H1 (cell line): ENCODE measurements at regions not wholly inside any gene's neighbourhood (a gene's known extent, or its start where the extent isn't known, plus 50 kb on each side); places are given as distances from the start of the nearest gene placed in this dataset.

Experiments used
- CTCF ChIA-PET: fragments of 300-600 bp; sonication (Branson Sonifier 250); formaldehyde crosslinking; loops from one replicate; lab custom pipeline; 2021; ENCODE audit not compliant: partially characterized antibody; lab: Charles Lee
- POLR2A ChIA-PET: fragments of 300-600 bp; sonication (Branson Sonifier 250); formaldehyde crosslinking; loops from one replicate; lab custom pipeline; 2021; ENCODE audit warnings: inconsistent platforms; ENCODE audit not compliant: partially characterized antibody; lab: Charles Lee
- DNase-seq, 2 experiments: peaks; one replicate each; pipeline versions ENCODE4 v3.0.0 to v3.0.0-alpha.2; 2010 to 2022; ENCODE audit warnings: low spot score in 2 of 2, low read depth in 1 of 2, mixed read lengths in 1 of 2
- FAIRE-seq: peaks from 2 replicates; lab custom pipeline; 2011; peaks lifted over from hg19 to GRCh38; lab: Jason Lieb, UNC
- H2AFZ ChIP-seq: 2 replicates; pipeline ENCODE4 v1.8.1; 2012; ENCODE audit warnings: low read length, inconsistent platforms
- H2AK5ac ChIP-seq: 2 replicates; pipeline ENCODE4 v1.6.1; 2013; ENCODE audit warnings: low read depth, low read length
- H2BK120ac ChIP-seq: replicated peaks from 2 replicates; pipeline ENCODE3; 2013; ENCODE audit warnings: low read depth, low read length, inconsistent platforms
- H2BK12ac ChIP-seq: 2 replicates; pipeline ENCODE4 v1.6.1; 2013; ENCODE audit warnings: low read depth, low read length
- H2BK15ac ChIP-seq: 2 replicates; pipeline ENCODE4 v1.6.1; 2013; ENCODE audit warnings: low read length
- H2BK20ac ChIP-seq: 2 replicates; pipeline ENCODE4 v1.6.1; 2013; ENCODE audit warnings: low read length
- H2BK5ac ChIP-seq: 2 replicates; pipeline ENCODE4 v1.6.1; 2013; ENCODE audit warnings: low read depth, low read length
- H3K14ac ChIP-seq: 2 replicates; pipeline ENCODE4 v1.6.1; 2013; ENCODE audit warnings: inconsistent platforms; ENCODE audit not compliant: insufficient read length
- H3K18ac ChIP-seq: 2 replicates; pipeline ENCODE4 v1.6.1; 2013; ENCODE audit warnings: low read length; ENCODE audit errors: extremely low read depth
- H3K23ac ChIP-seq: 2 replicates; pipeline ENCODE4 v1.6.1; 2013; ENCODE audit warnings: inconsistent platforms; ENCODE audit not compliant: insufficient read length
- H3K23me2 ChIP-seq: 2 replicates; pipeline ENCODE4 v1.6.1; 2013; ENCODE audit warnings: low read depth, low read length
- H3K27ac ChIP-seq: 2 replicates; pipeline ENCODE4 v1.6.1; 2011; ENCODE audit warnings: low read depth, low read length, inconsistent platforms
- H3K27me3 ChIP-seq, 4 experiments: replicated peaks in 1 of 4; 1 replicate in 1 of 4; 2 replicates in 3 of 4; pipeline versions ENCODE4 v1.6.1 to v1.8.1; 2011 to 2013; ENCODE audit warnings: low read length in 3 of 4, mild to moderate bottlenecking in 3 of 4, inconsistent platforms in 2 of 4, mixed read lengths in 2 of 4, moderate library complexity in 1 of 4; ENCODE audit not compliant: control insufficient read depth in 3 of 4, insufficient read depth in 3 of 4; ENCODE audit errors: extremely low read depth in 1 of 4
- H3K36me3 ChIP-seq, 4 experiments: 2 replicates each; pipeline versions ENCODE4 v1.6.1 to v1.8.1; 2011 to 2013; ENCODE audit warnings: mild to moderate bottlenecking in 4 of 4, low read length in 3 of 4, moderate library complexity in 2 of 4, control low read depth in 1 of 4, inconsistent platforms in 1 of 4; ENCODE audit not compliant: insufficient read depth in 4 of 4, control insufficient read depth in 2 of 4
- H3K4ac ChIP-seq: replicated peaks from 2 replicates; pipeline ENCODE3; 2013; ENCODE audit warnings: low read length, low read depth, mixed read lengths, inconsistent platforms; ENCODE audit not compliant: insufficient read length
- H3K4me1 ChIP-seq, 4 experiments: replicated peaks in 1 of 4; 1 replicate in 1 of 4; 2 replicates in 3 of 4; pipeline versions ENCODE4 v1.6.1 to v1.8.1; 2011 to 2013; ENCODE audit warnings: low read length in 3 of 4, inconsistent platforms in 2 of 4, mixed read lengths in 1 of 4; ENCODE audit not compliant: insufficient read depth in 4 of 4, control insufficient read depth in 3 of 4
- H3K4me2 ChIP-seq, 2 experiments: 2 replicates each; pipeline versions ENCODE4 v1.6.1 to v1.8.1; 2011 to 2013; ENCODE audit warnings: low read depth in 2 of 2, low read length in 2 of 2, control low read depth in 1 of 2, inconsistent platforms in 1 of 2, mild to moderate bottlenecking in 1 of 2; ENCODE audit not compliant: insufficient read depth in 1 of 2
- H3K4me3 ChIP-seq, 4 experiments: fragments of 200-600, 300-600 bp in 1 of 4; sonication (generic), shearing (Covaris generic), sonication (Bioruptor Twin) in 1 of 4; 2 replicates each; pipeline versions ENCODE4 v1.5.1 to v1.8.1; 2011 to 2016; ENCODE audit warnings: low read length in 4 of 4, low read depth in 3 of 4, control low read depth in 2 of 4, inconsistent platforms in 2 of 4, mild to moderate bottlenecking in 2 of 4, mixed read lengths in 1 of 4, moderate library complexity in 1 of 4; ENCODE audit not compliant: insufficient read depth in 2 of 4; ENCODE audit errors: extremely low read depth in 1 of 4
- H3K56ac ChIP-seq: replicated peaks from 2 replicates; pipeline ENCODE3; 2013; ENCODE audit warnings: low read depth, mild to moderate bottlenecking, mixed read lengths, low read length, inconsistent platforms; ENCODE audit not compliant: insufficient read length
- H3K79me1 ChIP-seq: 2 replicates; pipeline ENCODE4 v1.6.1; 2013; ENCODE audit warnings: low read depth, low read length, control low read depth
- H3K79me2 ChIP-seq, 2 experiments: 2 replicates each; pipeline versions ENCODE4 v1.6.1 to v1.8.1; 2012 to 2013; ENCODE audit warnings: low read length in 2 of 2, mild to moderate bottlenecking in 2 of 2, inconsistent platforms in 1 of 2; ENCODE audit not compliant: insufficient read depth in 2 of 2, control insufficient read depth in 1 of 2
- H3K9ac ChIP-seq, 4 experiments: replicated peaks in 1 of 4; 1 replicate in 1 of 4; 2 replicates in 3 of 4; pipeline versions ENCODE4 v1.6.1 to v1.8.1; 2011 to 2013; ENCODE audit warnings: low read depth in 3 of 4, low read length in 3 of 4, control low read depth in 2 of 4, mild to moderate bottlenecking in 2 of 4, moderate library complexity in 2 of 4, inconsistent platforms in 1 of 4; ENCODE audit errors: extremely low read depth in 1 of 4
- H3K9me3 ChIP-seq, 2 experiments: 2 replicates each; pipeline versions ENCODE4 v1.6.1 to v1.8.1; 2012 to 2013; ENCODE audit warnings: mild to moderate bottlenecking in 2 of 2, moderate library complexity in 2 of 2, control low read depth in 1 of 2, inconsistent platforms in 1 of 2, low read depth in 1 of 2, low read length in 1 of 2, mixed read lengths in 1 of 2; ENCODE audit not compliant: insufficient read depth in 2 of 2
- H4K20me1 ChIP-seq, 2 experiments: replicated peaks in 1 of 2; 2 replicates each; pipeline versions ENCODE3 to v1.8.1; 2011 to 2013; ENCODE audit warnings: inconsistent platforms in 2 of 2, low read length in 2 of 2, mild to moderate bottlenecking in 1 of 2; ENCODE audit not compliant: insufficient read depth in 2 of 2, control insufficient read depth in 1 of 2
- H4K5ac ChIP-seq: 2 replicates; pipeline ENCODE4 v1.6.1; 2013; ENCODE audit warnings: low read length, low read depth, mixed read lengths, inconsistent platforms; ENCODE audit not compliant: insufficient read length
- H4K8ac ChIP-seq: 2 replicates; pipeline ENCODE4 v1.8.0; 2013; ENCODE audit warnings: mild to moderate bottlenecking, moderate library complexity, low read length, inconsistent platforms; ENCODE audit not compliant: insufficient read depth; ENCODE audit errors: extremely low read depth
- H4K91ac ChIP-seq: replicated peaks from 2 replicates; pipeline ENCODE3; 2013; ENCODE audit warnings: low read length, mixed read lengths, inconsistent platforms; ENCODE audit not compliant: insufficient read length
- ASH2L ChIP-seq: fragments of 200-600, 300-600 bp; sonication (generic); IDR thresholded peaks from one replicate; pipeline ENCODE4 v1.7.1; 2017; ENCODE audit warnings: low read length
- BACH1 ChIP-seq: IDR thresholded peaks from 2 replicates; pipeline ENCODE4 v1.6.1; 2012; ENCODE audit warnings: low read length, improper control_type of control experiment
- CHD1 ChIP-seq: IDR thresholded peaks from 2 replicates; pipeline ENCODE4 v1.6.1; 2012; ENCODE audit warnings: low read depth, low read length, improper control_type of control experiment
- CTBP2 ChIP-seq: IDR thresholded peaks from 2 replicates; pipeline ENCODE4 v1.7.0; 2011; ENCODE audit warnings: borderline replicate concordance, mild to moderate bottlenecking, moderate library complexity, mixed read lengths, low read length; ENCODE audit not compliant: insufficient read depth, insufficient read length
- EGR1 ChIP-seq: IDR thresholded peaks from 2 replicates; pipeline ENCODE4 v1.6.1; 2011; ENCODE audit warnings: low read depth, low read length, borderline replicate concordance
- FOSL1 ChIP-seq: IDR thresholded peaks from 2 replicates; pipeline ENCODE4 v1.6.1; 2011; ENCODE audit warnings: mild to moderate bottlenecking, low read depth, low read length, moderate library complexity; ENCODE audit not compliant: insufficient read depth
- GABPA ChIP-seq: IDR thresholded peaks from 2 replicates; pipeline ENCODE4 v1.6.1; 2011; ENCODE audit warnings: mild to moderate bottlenecking, low read length, moderate library complexity, borderline replicate concordance; ENCODE audit not compliant: insufficient read depth
- KDM4A ChIP-seq: IDR thresholded peaks from one replicate; pipeline ENCODE4 v1.7.1; 2012; ENCODE audit warnings: low read depth, mild to moderate bottlenecking, moderate library complexity, low read length, inconsistent platforms; ENCODE audit not compliant: severe bottlenecking
- KDM5A ChIP-seq: fragments of 200-600 bp; IDR thresholded peaks from 2 replicates; pipeline ENCODE4 v1.7.1; 2012; ENCODE audit warnings: mild to moderate bottlenecking, low read length, inconsistent platforms, mixed read lengths
- POLR2A ChIP-seq, 2 experiments: IDR thresholded peaks; 1 replicate in 1 of 2; 2 replicates in 1 of 2; pipeline ENCODE4 v1.6.1; 2011; ENCODE audit warnings: low read depth in 2 of 2, low read length in 2 of 2, mild to moderate bottlenecking in 2 of 2; ENCODE audit errors: control extremely low read depth in 1 of 2
- SAP30 ChIP-seq: fragments of 300-600 bp; sonication (generic); IDR thresholded peaks from 2 replicates; pipeline ENCODE4 v1.7.1; 2012; ENCODE audit warnings: low read length, moderate library complexity, mild to moderate bottlenecking, inconsistent platforms; ENCODE audit not compliant: insufficient read depth, insufficient replicate concordance
- SRF ChIP-seq: IDR thresholded peaks from 2 replicates; pipeline ENCODE4 v1.6.1; 2011; ENCODE audit warnings: mild to moderate bottlenecking, low read depth, low read length, moderate library complexity
- SUZ12 ChIP-seq: fragments of 200-600 bp; sonication (generic); IDR thresholded peaks from 2 replicates; pipeline ENCODE4 v1.6.1; 2012; ENCODE audit warnings: mild to moderate bottlenecking, inconsistent platforms, low read length, moderate library complexity, mixed read lengths
- YY1 ChIP-seq: IDR thresholded peaks from 2 replicates; pipeline ENCODE4 v1.6.1; 2011; ENCODE audit warnings: low read depth, mild to moderate bottlenecking, low read length
- ZNF274 ChIP-seq: IDR thresholded peaks from 2 replicates; pipeline ENCODE4 v1.7.0; 2012; ENCODE audit warnings: low read length, borderline replicate concordance; ENCODE audit errors: extremely low read depth
- WGBS, 2 experiments: shearing (Covaris generic) in 1 of 2; methylation state at CpG; one replicate each; pipeline versions ENCODE4 v1.1.6 to v1.1.7; 2013 to 2015; ENCODE audit warnings: low lambda C conversion rate in 2 of 2, mixed read lengths in 2 of 2, inconsistent platforms in 1 of 2, low coverage in 1 of 2, missing lambda C conversion rate in 1 of 2; ENCODE audit not compliant: insufficient replicate concordance in 2 of 2, insufficient coverage in 1 of 2, insufficient read length in 1 of 2; ENCODE audit errors: extremely low coverage in 1 of 2, missing lambda C conversion rate in 1 of 2; 5-methylcytosine and 5-hydroxymethylcytosine counted together

DNA sequence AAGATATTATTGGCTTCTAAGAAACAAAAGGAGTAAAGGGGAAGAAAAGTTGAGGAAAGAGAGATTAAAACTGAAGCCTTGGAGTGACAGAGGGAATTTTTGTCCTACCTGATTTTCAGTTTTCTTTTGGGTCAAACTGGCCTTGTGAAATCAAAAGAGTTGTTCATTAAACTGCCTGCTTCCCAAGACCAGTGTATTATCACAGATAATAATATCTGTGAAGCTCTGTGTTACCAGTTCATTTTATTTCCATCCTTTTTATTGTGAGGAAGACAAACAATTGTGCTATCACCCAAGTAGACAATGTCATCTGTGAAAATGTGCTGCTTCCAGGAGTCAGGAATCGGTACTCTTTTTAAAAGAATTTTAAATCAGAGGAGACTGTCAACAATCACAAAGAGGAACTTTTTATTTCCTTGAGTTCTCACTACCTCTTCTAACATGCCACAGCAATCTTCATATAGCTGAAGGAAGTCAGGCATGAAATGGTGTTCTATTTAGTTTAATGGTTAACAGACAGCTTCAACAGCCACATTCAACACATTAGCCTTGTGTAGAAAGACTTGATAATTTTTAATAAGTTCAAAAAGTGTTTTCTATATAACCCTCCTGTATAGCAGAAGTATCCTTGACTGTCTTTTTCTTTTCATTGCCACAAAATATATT is 554.8 kb downstream of the PIK3C3 start:
- Histone ChIP-seq H4K20me1 (no peaks in the 10 kb centered on the region), H4K5ac (no peak overlapping the region), H3K4me1 (no peaks in the 10 kb centered on the region; a peak in 1 of 7 replicates), H3K79me2 (no peaks in the 10 kb centered on the region), H3K23me2 (no peaks in the 10 kb centered on the region), H4K8ac (no peak overlapping the region), H4K91ac (no peak overlapping the region), H3K4ac (no peak overlapping the region), H3K14ac (no peak overlapping the region), H2BK12ac (no peak overlapping the region), H2BK15ac (no peak overlapping the region), H2AK5ac (no peak overlapping the region), H3K36me3 (no peaks in the 10 kb centered on the region), H3K9me3 (no peaks in the 10 kb centered on the region), H2BK20ac (no peak overlapping the region), H2AFZ (no peak overlapping the region), H3K79me1 (no peaks in the 10 kb centered on the region), H2BK5ac (no peak overlapping the region), H2BK120ac (no peak overlapping the region), H3K4me3 (no peak overlapping the region), H3K9ac (no peak overlapping the region), H3K27me3 (no peaks in the 10 kb centered on the region), H3K56ac (no peak overlapping the region), H3K23ac (no peak overlapping the region), H3K18ac (no peak overlapping the region), H3K27ac (no peak overlapping the region), H3K4me2 (no peak overlapping the region)
- ChIA-PET POLR2A (no interaction called here), CTCF (interaction anchor here (0.6 kb wide), 1 partner anchor 77 kb away, joined by 3 read pairs; no protein-coding TSS in a partner anchor)
- no peak for FAIRE-seq
- DNase-seq, result no peak
- 88% methylated on average over 1 of the region's 1 CpG; no CpG with 5 or more reads in 1 of the 2 experiments for WGBS, 2 experiments
- TF ChIP-seq CTBP2 (no peak), SAP30 (no peak), EGR1 (no peak), KDM5A (no peak), ZNF274 (no peak), KDM4A (no peak), SUZ12 (no peak), GABPA (no peak), FOSL1 (no peak), YY1 (no peak), CHD1 (no peak), BACH1 (no peak), SRF (no peak), ASH2L (no peak), POLR2A (IDR thresholded peaks at IDR 0.05; ENCODE audit: control extremely low read depth in 1 of 2, low read depth in 2 of 2, low read length in 2 of 2) (no peak)
